Activated T-cell treated with anti-CD3 and anti-CD28 coated beads, Interleukin-2, amount 50 U/mL, for 4 hours (primary cell): ENCODE measurements at regions not wholly inside any gene's neighbourhood (a gene's known extent, or its start where the extent isn't known, plus 50 kb on each side); places are given as distances from the start of the nearest gene placed in this dataset.

Experiments
- ATAC-seq, 2 donors: fragments of 200-7000 bp; cut with Tn5 transposase; one replicate each; pipeline ENCODE4 v1.10.0; 2021
- DNase-seq: peaks from one replicate; pipeline ENCODE4 v3.0.0-alpha.2; 2020
- H3K27me3 Mint-ChIP-seq: one replicate; pipeline ENCODE4 v1.8.0; 2021; ENCODE audit warnings: low read depth, mixed read lengths
- H3K36me3 Mint-ChIP-seq: one replicate; pipeline ENCODE4 v1.8.0; 2022; ENCODE audit warnings: mixed read lengths; ENCODE audit not compliant: insufficient read depth
- H3K4me1 Mint-ChIP-seq: one replicate; pipeline ENCODE4 v1.8.0; 2021; ENCODE audit warnings: low read depth, mixed read lengths
- H3K4me3 Mint-ChIP-seq: one replicate; pipeline ENCODE4 v1.8.0; 2021; ENCODE audit warnings: mild to moderate bottlenecking, moderate library complexity, mixed read lengths
- H3K9me3 Mint-ChIP-seq: one replicate; pipeline ENCODE4 v1.8.0; 2021; ENCODE audit warnings: mixed read lengths

GRCh38 chr4:182143822-182144625, 99.2 kb upstream of the TENM3 start:
- peaks cover 66% of the 10 kb centered on the region for H3K27me3 Mint-ChIP-seq
- no peaks in the 10 kb centered on the region for H3K36me3 Mint-ChIP-seq
- H3K4me1 Mint-ChIP-seq: peaks cover 14% of the 10 kb centered on the region
- ATAC-seq (peak; percentile 21 to 39), DNase-seq (no peak)
- no peaks in the 10 kb centered on the region for H3K9me3 Mint-ChIP-seq
- H3K4me3 Mint-ChIP-seq: peak overlapping the region; percentile 60

- H3K9me3 Mint-ChIP-seq: no peaks in the 10 kb centered on the region
- H3K27me3 Mint-ChIP-seq: peaks cover 63% of the 10 kb centered on the region
- H3K4me3 Mint-ChIP-seq: peak overlapping the region; percentile 33
- no peaks in the 10 kb centered on the region for H3K36me3 Mint-ChIP-seq
- ATAC-seq: peak in 1 of 2 donors; percentile 31
- DNase-seq: no peak
- peaks cover 14% of the 10 kb centered on the region for H3K4me1 Mint-ChIP-seq
Observed at GRCh38 chr4:182144626-182145333, 98.4 kb upstream of the TENM3 start.

- H3K36me3 Mint-ChIP-seq: no peaks in the 10 kb centered on the region
Observed at GRCh38 chr4:182145334-182145905, 97.8 kb upstream of the TENM3 start.

GRCh38 chr4:182147391-182147790, 95.8 kb upstream of the TENM3 start:
- DNase-seq: no peak
- H3K27me3 Mint-ChIP-seq: peaks cover 41% of the 10 kb centered on the region
- no peaks in the 10 kb centered on the region for H3K9me3 Mint-ChIP-seq
- H3K36me3 Mint-ChIP-seq: no peaks in the 10 kb centered on the region
- no peak for ATAC-seq
- no peak overlapping the region for H3K4me3 Mint-ChIP-seq
- H3K4me1 Mint-ChIP-seq: peaks cover 13% of the 10 kb centered on the region

More at GRCh38 chr4:182145334-182145905, 97.8 kb upstream of the TENM3 start:
- Mint-ChIP-seq H3K4me1 (peaks cover 14% of the 10 kb centered on the region), H3K4me3 (peak overlapping the region; percentile 33), H3K27me3 (peaks cover 58% of the 10 kb centered on the region), H3K9me3 (no peaks in the 10 kb centered on the region)
- ATAC-seq (no peak), DNase-seq (no peak)

- Mint-ChIP-seq H3K27me3 (peaks cover 16% of the 10 kb centered on the region), H3K36me3 (no peaks in the 10 kb centered on the region), H3K4me1 (no peaks in the 10 kb centered on the region), H3K4me3 (no peak overlapping the region), H3K9me3 (no peaks in the 10 kb centered on the region)
- DNase-seq (no peak), ATAC-seq (no peak)
Observed at GRCh38 chr4:182150645-182151044, 92.6 kb upstream of the TENM3 start.

- DNase-seq: no peak
- Mint-ChIP-seq H3K4me1 (no peaks in the 10 kb centered on the region), H3K9me3 (no peaks in the 10 kb centered on the region), H3K27me3 (peaks cover 4% of the 10 kb centered on the region), H3K4me3 (no peak overlapping the region), H3K36me3 (no peaks in the 10 kb centered on the region)
- ATAC-seq: no peak
Observed at GRCh38 chr4:182155806-182156205, 87.4 kb upstream of the TENM3 start.

GRCh38 chr4:182163180-182163579, 80.0 kb upstream of the TENM3 start:
- Mint-ChIP-seq H3K36me3 (no peaks in the 10 kb centered on the region), H3K9me3 (no peaks in the 10 kb centered on the region), H3K4me3 (no peak overlapping the region), H3K27me3 (peaks cover 2% of the 10 kb centered on the region), H3K4me1 (no peaks in the 10 kb centered on the region)
- ATAC-seq (no peak), DNase-seq (no peak)

- Mint-ChIP-seq H3K36me3 (no peaks in the 10 kb centered on the region), H3K4me1 (no peaks in the 10 kb centered on the region), H3K27me3 (no peaks in the 10 kb centered on the region), H3K4me3 (no peak overlapping the region), H3K9me3 (no peaks in the 10 kb centered on the region)
- DNase-seq (no peak), ATAC-seq (no peak)
Observed at GRCh38 chr4:182169572-182169971, 73.6 kb upstream of the TENM3 start.

GRCh38 chr4:182169987-182170386, 73.2 kb upstream of the TENM3 start:
- DNase-seq: no peak
- Mint-ChIP-seq H3K4me3 (no peak overlapping the region), H3K27me3 (no peaks in the 10 kb centered on the region), H3K4me1 (no peaks in the 10 kb centered on the region), H3K9me3 (no peaks in the 10 kb centered on the region), H3K36me3 (no peaks in the 10 kb centered on the region)
- ATAC-seq: no peak

GRCh38 chr4:182170417-182170935, 72.7 kb upstream of the TENM3 start:
- Mint-ChIP-seq H3K27me3 (no peaks in the 10 kb centered on the region), H3K4me1 (no peaks in the 10 kb centered on the region), H3K36me3 (no peaks in the 10 kb centered on the region), H3K9me3 (no peaks in the 10 kb centered on the region), H3K4me3 (no peak overlapping the region)
- no peak for DNase-seq
- ATAC-seq: no peak

GRCh38 chr4:182174979-182175378, 68.2 kb upstream of the TENM3 start:
- Mint-ChIP-seq H3K4me1 (no peaks in the 10 kb centered on the region), H3K27me3 (no peaks in the 10 kb centered on the region), H3K4me3 (no peak overlapping the region), H3K36me3 (no peaks in the 10 kb centered on the region), H3K9me3 (no peaks in the 10 kb centered on the region)
- DNase-seq (no peak), ATAC-seq (no peak)

- Mint-ChIP-seq H3K27me3 (no peaks in the 10 kb centered on the region), H3K9me3 (no peaks in the 10 kb centered on the region), H3K4me1 (no peaks in the 10 kb centered on the region), H3K36me3 (no peaks in the 10 kb centered on the region), H3K4me3 (no peak overlapping the region)
- ATAC-seq (no peak), DNase-seq (no peak)
Observed at GRCh38 chr4:182175788-182176519, 67.2 kb upstream of the TENM3 start.

GRCh38 chr4:182177166-182177565, 66.0 kb upstream of the TENM3 start:
- Mint-ChIP-seq H3K4me3 (no peak overlapping the region), H3K4me1 (no peaks in the 10 kb centered on the region), H3K9me3 (no peaks in the 10 kb centered on the region), H3K36me3 (no peaks in the 10 kb centered on the region), H3K27me3 (peaks cover 1% of the 10 kb centered on the region)
- ATAC-seq (no peak), DNase-seq (no peak)

GRCh38 chr4:182179105-182179504, 64.1 kb upstream of the TENM3 start:
- DNase-seq (no peak), ATAC-seq (no peak)
- Mint-ChIP-seq H3K4me3 (no peak overlapping the region), H3K27me3 (peaks cover 3% of the 10 kb centered on the region), H3K9me3 (no peaks in the 10 kb centered on the region), H3K36me3 (no peaks in the 10 kb centered on the region), H3K4me1 (no peaks in the 10 kb centered on the region)
